Gastrocnemius medialis (tissue), 4 donors: ENCODE measurements at regions not wholly inside any gene's neighbourhood (a gene's known extent, or its start where the extent isn't known, plus 50 kb on each side); places are given as distances from the start of the nearest gene placed in this dataset.

Experiments used
- POLR2A ChIP-seq, 2 donors: fragments of 450-650 bp; IDR thresholded peaks; one replicate each; pipeline ENCODE4 v1.6.1; 2017; ENCODE audit warnings: antibody characterized with exemption in 2 of 2, mild to moderate bottlenecking in 2 of 2, moderate library complexity in 2 of 2
- TF ChIP-seq, protein P1 (sequence below), 5 experiments: fragments of 450-650 bp in 3 of 5; fragments of 200-600 bp in 2 of 5; sonication (generic) in 2 of 5; IDR thresholded peaks in 4 of 5; conservative IDR thresholded peaks in 1 of 5; 1 replicate in 4 of 5; 2 replicates in 1 of 5; pipeline ENCODE4 v1.5.1; 2016 to 2019; ENCODE audit warnings: antibody characterized with exemption in 5 of 5, mild to moderate bottlenecking in 3 of 5, moderate library complexity in 3 of 5

DNA sequence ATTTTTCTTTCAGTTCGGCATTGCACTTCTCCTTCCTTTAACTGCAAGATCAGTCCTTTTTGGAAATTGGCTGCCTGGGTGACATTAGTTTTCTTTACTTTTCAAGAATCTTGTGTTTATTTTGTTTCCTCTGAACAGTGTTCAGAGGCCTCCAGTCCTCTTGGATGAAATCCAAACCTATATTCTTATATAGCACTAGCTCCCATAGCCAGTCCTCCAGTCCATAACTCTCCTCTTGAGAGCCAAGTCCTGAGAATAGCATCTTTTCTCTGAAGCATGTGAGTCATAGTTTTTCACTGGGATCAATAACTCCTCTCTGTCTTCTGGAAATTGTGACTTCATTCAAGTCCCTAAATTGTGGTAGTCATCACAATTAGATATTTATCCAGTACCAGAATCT, 357.5 kb downstream of the RAPGEF2 start:
- TF ChIP-seq, protein P1, sequence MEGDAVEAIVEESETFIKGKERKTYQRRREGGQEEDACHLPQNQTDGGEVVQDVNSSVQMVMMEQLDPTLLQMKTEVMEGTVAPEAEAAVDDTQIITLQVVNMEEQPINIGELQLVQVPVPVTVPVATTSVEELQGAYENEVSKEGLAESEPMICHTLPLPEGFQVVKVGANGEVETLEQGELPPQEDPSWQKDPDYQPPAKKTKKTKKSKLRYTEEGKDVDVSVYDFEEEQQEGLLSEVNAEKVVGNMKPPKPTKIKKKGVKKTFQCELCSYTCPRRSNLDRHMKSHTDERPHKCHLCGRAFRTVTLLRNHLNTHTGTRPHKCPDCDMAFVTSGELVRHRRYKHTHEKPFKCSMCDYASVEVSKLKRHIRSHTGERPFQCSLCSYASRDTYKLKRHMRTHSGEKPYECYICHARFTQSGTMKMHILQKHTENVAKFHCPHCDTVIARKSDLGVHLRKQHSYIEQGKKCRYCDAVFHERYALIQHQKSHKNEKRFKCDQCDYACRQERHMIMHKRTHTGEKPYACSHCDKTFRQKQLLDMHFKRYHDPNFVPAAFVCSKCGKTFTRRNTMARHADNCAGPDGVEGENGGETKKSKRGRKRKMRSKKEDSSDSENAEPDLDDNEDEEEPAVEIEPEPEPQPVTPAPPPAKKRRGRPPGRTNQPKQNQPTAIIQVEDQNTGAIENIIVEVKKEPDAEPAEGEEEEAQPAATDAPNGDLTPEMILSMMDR (IDR thresholded peaks at IDR 0.05 in 4 of 5, conservative IDR thresholded peaks at IDR 0.05 in 1 of 5): no peak
- no peak for TF ChIP-seq POLR2A (IDR thresholded peaks at IDR 0.05)
